Stomach (tissue), 4 donors: ENCODE measurements at regions not wholly inside any gene's neighbourhood (a gene's known extent, or its start where the extent isn't known, plus 50 kb on each side); places are given as distances from the start of the nearest gene placed in this dataset.

Source experiments
- EP300 ChIP-seq: sonication (generic); formaldehyde crosslinking; IDR thresholded peaks from one replicate; pipeline ENCODE4 v1.6.1; 2017; ENCODE audit warnings: antibody characterized with exemption
- POLR2A ChIP-seq, 4 donors: fragments of 450-650 bp; IDR thresholded peaks; one replicate each; pipeline ENCODE4 v1.6.1; 2016; ENCODE audit warnings: antibody characterized with exemption in 4 of 4, control low read depth in 2 of 4, mild to moderate bottlenecking in 1 of 4, moderate library complexity in 1 of 4
- POLR2AphosphoS5 ChIP-seq, 3 donors: sonication (generic); formaldehyde crosslinking; IDR thresholded peaks; one replicate each; pipeline ENCODE4 v1.6.1; 2016; ENCODE audit warnings: antibody characterized with exemption in 3 of 3
- TF ChIP-seq, protein P1 (sequence below), 7 experiments: fragments of 450-650 bp in 4 of 7; fragments of 200-600 bp in 3 of 7; sonication (generic) in 3 of 7; IDR thresholded peaks; one replicate each; pipeline ENCODE4 v1.5.1; 2016 to 2019; ENCODE audit warnings: antibody characterized with exemption in 7 of 7, control low read depth in 2 of 7, mild to moderate bottlenecking in 1 of 7

DNA sequence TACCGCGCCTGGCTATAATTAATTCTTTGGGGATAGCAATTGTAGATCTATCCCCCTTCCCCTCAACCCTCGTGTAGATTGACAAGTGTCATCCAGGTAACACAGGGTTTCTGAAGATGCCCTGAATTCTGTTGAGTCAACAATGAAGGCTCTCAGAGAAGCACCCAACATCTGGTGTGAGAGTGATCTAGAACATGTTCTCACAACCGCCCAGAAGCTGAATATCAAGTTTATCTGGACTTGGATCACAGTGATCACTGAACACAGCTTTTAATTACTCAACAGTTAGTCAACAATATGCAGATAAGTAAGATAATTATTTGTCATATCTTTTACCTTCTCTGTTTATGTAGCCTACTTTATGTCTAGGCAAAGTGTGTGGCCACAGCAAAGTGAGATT, 204.2 kb upstream of the RGMB start:
- TF ChIP-seq, protein P1, sequence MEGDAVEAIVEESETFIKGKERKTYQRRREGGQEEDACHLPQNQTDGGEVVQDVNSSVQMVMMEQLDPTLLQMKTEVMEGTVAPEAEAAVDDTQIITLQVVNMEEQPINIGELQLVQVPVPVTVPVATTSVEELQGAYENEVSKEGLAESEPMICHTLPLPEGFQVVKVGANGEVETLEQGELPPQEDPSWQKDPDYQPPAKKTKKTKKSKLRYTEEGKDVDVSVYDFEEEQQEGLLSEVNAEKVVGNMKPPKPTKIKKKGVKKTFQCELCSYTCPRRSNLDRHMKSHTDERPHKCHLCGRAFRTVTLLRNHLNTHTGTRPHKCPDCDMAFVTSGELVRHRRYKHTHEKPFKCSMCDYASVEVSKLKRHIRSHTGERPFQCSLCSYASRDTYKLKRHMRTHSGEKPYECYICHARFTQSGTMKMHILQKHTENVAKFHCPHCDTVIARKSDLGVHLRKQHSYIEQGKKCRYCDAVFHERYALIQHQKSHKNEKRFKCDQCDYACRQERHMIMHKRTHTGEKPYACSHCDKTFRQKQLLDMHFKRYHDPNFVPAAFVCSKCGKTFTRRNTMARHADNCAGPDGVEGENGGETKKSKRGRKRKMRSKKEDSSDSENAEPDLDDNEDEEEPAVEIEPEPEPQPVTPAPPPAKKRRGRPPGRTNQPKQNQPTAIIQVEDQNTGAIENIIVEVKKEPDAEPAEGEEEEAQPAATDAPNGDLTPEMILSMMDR (IDR thresholded peaks at IDR 0.05) = no peak
- no peak for TF ChIP-seq POLR2AphosphoS5 (IDR thresholded peaks at IDR 0.05)
- no peak for TF ChIP-seq EP300
- no peak for TF ChIP-seq POLR2A (IDR thresholded peaks at IDR 0.05)
